BLaER1 (cell line): ENCODE measurements at regions not wholly inside any gene's neighbourhood (a gene's known extent, or its start where the extent isn't known, plus 50 kb on each side); places are given as distances from the start of the nearest gene placed in this dataset.

ENCODE experiments used
- H3K27ac ChIP-seq: shearing (Covaris generic); formaldehyde crosslinking; 2 replicates; pipeline ENCODE4 v1.8.1; 2022
- H3K27me3 ChIP-seq: shearing (Covaris generic); formaldehyde crosslinking; 2 replicates; pipeline ENCODE4 v1.8.1; 2022
- H3K36me3 ChIP-seq: shearing (Covaris generic); formaldehyde crosslinking; 2 replicates; pipeline ENCODE4 v1.8.1; 2022
- H3K4me1 ChIP-seq: shearing (Covaris generic); formaldehyde crosslinking; 2 replicates; pipeline ENCODE4 v1.8.1; 2022
- H3K4me2 ChIP-seq: shearing (Covaris generic); formaldehyde crosslinking; 2 replicates; pipeline ENCODE4 v1.8.1; 2022
- H3K4me3 ChIP-seq: shearing (Covaris generic); formaldehyde crosslinking; 2 replicates; pipeline ENCODE4 v1.8.1; 2022
- H3K9ac ChIP-seq: shearing (Covaris generic); formaldehyde crosslinking; 2 replicates; pipeline ENCODE4 v1.8.1; 2022
- H3K9me3 ChIP-seq: shearing (Covaris generic); formaldehyde crosslinking; 2 replicates; pipeline ENCODE4 v1.8.1; 2022
- H4K20me1 ChIP-seq: shearing (Covaris generic); formaldehyde crosslinking; 2 replicates; pipeline ENCODE4 v1.8.1; 2022
- Cebpa-rat ChIP-seq: shearing (Covaris generic); IDR thresholded peaks from 2 replicates; pipeline ENCODE4 v1.8.1; 2022

- no peaks in the 10 kb centered on the region for H3K9me3 ChIP-seq
- H3K27me3 ChIP-seq, result no peaks in the 10 kb centered on the region
- H3K27ac ChIP-seq, result no peak overlapping the region
- TF ChIP-seq Cebpa-rat, result no peak
- H3K4me3 ChIP-seq, result no peak overlapping the region
- H4K20me1 ChIP-seq, result no peaks in the 10 kb centered on the region
- H3K36me3 ChIP-seq, result no peaks in the 10 kb centered on the region
- no peaks in the 10 kb centered on the region for H3K4me1 ChIP-seq
- H3K9ac ChIP-seq, result no peak overlapping the region
- no peak overlapping the region for H3K4me2 ChIP-seq
Measured at GRCh38 chr12:113693693-113694092, 222.0 kb upstream of the LHX5 start.

DNA sequence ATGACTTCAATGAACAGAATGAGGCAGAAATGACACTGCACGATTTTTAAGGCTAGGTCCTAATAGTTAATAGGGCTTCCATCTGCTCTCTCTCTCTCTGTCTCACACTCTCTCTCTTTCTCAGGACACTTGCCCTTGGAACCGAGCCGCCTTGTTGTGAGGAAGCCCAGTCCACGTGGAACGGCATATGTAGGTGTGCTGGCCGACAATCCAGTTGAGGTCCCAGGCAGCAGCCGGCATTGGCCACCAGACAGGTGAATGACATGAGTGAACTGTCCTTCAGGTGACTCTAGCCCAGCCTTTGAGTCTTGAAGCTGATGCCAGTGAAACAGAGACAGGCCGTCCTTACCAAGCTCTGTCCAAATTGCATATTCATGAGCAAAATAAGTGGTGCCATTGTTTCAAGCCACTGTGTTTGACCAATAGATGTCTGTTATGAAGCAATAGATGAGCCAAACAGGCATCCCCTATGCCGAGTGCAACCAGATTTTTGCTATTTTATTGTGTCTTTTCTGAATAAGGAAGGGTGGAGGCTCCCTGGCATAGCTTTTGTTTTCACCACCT, 217.5 kb upstream of the LHX5 start:
- H3K4me2 ChIP-seq, result no peak overlapping the region
- H3K9me3 ChIP-seq, result no peaks in the 10 kb centered on the region
- no peak for TF ChIP-seq Cebpa-rat
- no peaks in the 10 kb centered on the region for H3K36me3 ChIP-seq
- no peaks in the 10 kb centered on the region for H3K4me1 ChIP-seq
- no peaks in the 10 kb centered on the region for H4K20me1 ChIP-seq
- no peaks in the 10 kb centered on the region for H3K27me3 ChIP-seq
- H3K4me3 ChIP-seq, result no peak overlapping the region
- H3K27ac ChIP-seq, result no peak overlapping the region
- H3K9ac ChIP-seq, result no peak overlapping the region

DNA sequence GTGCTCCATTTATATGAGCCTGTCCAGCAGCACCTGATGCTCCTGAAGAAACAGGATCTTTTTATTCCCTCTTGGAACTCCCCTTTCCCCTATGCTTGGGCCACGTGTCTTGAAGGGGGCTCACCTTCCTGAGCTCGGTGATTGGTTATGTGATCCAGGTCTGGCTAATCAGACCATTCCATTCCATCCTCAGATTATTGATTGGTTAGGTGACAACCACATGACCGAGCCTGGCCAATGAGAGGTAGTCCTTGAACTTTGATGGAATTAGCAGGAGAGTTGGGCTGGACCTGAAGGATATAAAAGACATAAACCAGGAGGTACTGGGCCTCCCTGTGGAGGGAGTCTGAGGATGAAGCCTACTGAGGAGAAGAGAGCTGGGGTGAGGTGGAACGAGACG, 216.6 kb upstream of the LHX5 start:
- Histone ChIP-seq H3K4me2 (no peak overlapping the region), H3K9me3 (no peaks in the 10 kb centered on the region), H3K4me3 (no peak overlapping the region), H3K27me3 (no peaks in the 10 kb centered on the region), H4K20me1 (no peaks in the 10 kb centered on the region), H3K4me1 (no peaks in the 10 kb centered on the region), H3K27ac (no peak overlapping the region), H3K9ac (no peak overlapping the region), H3K36me3 (no peaks in the 10 kb centered on the region)
- no peak for TF ChIP-seq Cebpa-rat

GRCh38 chr12:113684908-113685782, 213.5 kb upstream of the LHX5 start:
- H3K27ac ChIP-seq, result no peak overlapping the region
- H3K9me3 ChIP-seq, result no peaks in the 10 kb centered on the region
- H3K27me3 ChIP-seq, result no peaks in the 10 kb centered on the region
- no peak overlapping the region for H3K4me3 ChIP-seq
- no peaks in the 10 kb centered on the region for H3K36me3 ChIP-seq
- no peak overlapping the region for H3K9ac ChIP-seq
- no peaks in the 10 kb centered on the region for H3K4me1 ChIP-seq
- no peaks in the 10 kb centered on the region for H4K20me1 ChIP-seq
- H3K4me2 ChIP-seq, result no peak overlapping the region
- no peak for TF ChIP-seq Cebpa-rat

- no peaks in the 10 kb centered on the region for H3K36me3 ChIP-seq
- no peaks in the 10 kb centered on the region for H4K20me1 ChIP-seq
- H3K9ac ChIP-seq, result no peak overlapping the region
- H3K27me3 ChIP-seq, result no peaks in the 10 kb centered on the region
- no peak overlapping the region for H3K4me2 ChIP-seq
- H3K9me3 ChIP-seq, result no peaks in the 10 kb centered on the region
- H3K4me1 ChIP-seq, result no peaks in the 10 kb centered on the region
- H3K27ac ChIP-seq, result no peak overlapping the region
- TF ChIP-seq Cebpa-rat, result no peak
- H3K4me3 ChIP-seq, result no peak overlapping the region
Measured at GRCh38 chr12:113684053-113684907, 212.6 kb upstream of the LHX5 start.

GRCh38 chr12:113683574-113683973, 211.9 kb upstream of the LHX5 start:
- no peak overlapping the region for H3K27ac ChIP-seq
- no peaks in the 10 kb centered on the region for H3K27me3 ChIP-seq
- no peak overlapping the region for H3K9ac ChIP-seq
- H3K36me3 ChIP-seq, result no peaks in the 10 kb centered on the region
- TF ChIP-seq Cebpa-rat, result no peak
- no peaks in the 10 kb centered on the region for H4K20me1 ChIP-seq
- H3K4me1 ChIP-seq, result no peaks in the 10 kb centered on the region
- H3K4me2 ChIP-seq, result no peak overlapping the region
- no peak overlapping the region for H3K4me3 ChIP-seq
- no peaks in the 10 kb centered on the region for H3K9me3 ChIP-seq

- Histone ChIP-seq H3K4me2 (no peak overlapping the region), H3K27me3 (no peaks in the 10 kb centered on the region), H3K27ac (no peak overlapping the region), H3K9me3 (no peaks in the 10 kb centered on the region), H3K36me3 (no peaks in the 10 kb centered on the region), H4K20me1 (no peaks in the 10 kb centered on the region), H3K4me1 (no peaks in the 10 kb centered on the region), H3K9ac (no peak overlapping the region), H3K4me3 (no peak overlapping the region)
- no peak for TF ChIP-seq Cebpa-rat
Measured at GRCh38 chr12:113680868-113681267, 209.2 kb upstream of the LHX5 start.

DNA sequence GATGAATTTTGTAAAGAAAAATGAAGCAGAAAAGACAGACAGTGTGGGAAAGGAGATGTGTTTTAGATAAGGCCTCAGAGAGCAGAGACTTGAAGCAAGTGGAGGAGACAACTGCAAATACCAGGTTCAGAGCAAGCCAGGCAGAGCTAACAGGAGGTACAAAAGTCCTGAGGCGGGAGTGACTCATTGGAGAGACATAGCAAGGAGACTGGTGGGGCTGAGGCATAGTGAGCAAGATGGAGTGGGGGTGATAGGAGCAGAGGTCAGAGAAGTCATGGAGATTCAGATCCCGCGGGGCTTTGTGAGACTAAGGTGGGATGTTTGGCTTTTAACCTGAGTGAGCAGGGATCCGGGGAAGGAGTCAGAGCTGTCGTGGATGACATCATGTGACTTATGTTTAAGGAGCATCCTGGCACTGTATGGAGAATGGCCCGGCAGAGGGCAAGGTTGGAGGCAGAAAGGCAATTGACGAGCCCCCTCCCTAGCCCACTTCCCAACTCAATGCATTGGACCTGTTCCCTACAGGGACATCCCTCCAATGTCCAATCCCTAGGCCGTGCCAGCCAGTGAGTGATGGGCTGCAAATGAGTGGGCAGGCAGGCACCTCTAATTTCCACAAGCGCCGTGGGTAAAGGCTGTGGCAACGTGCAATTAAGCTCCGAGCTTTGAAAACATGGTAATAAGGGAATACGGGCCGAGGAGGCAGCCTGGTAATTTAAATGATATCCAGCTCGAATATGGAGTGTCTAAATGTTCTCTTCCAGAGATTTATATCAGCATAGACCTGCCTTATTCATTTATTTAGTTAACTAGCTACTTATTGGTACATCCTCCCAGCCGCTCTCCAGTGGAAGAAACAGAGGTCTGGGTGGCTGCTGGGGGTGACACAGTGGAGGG, 206.8 kb upstream of the LHX5 start:
- no peak overlapping the region for H3K4me3 ChIP-seq
- H3K4me2 ChIP-seq, result no peak overlapping the region
- no peaks in the 10 kb centered on the region for H3K36me3 ChIP-seq
- no peaks in the 10 kb centered on the region for H3K9me3 ChIP-seq
- H3K9ac ChIP-seq, result no peak overlapping the region
- no peaks in the 10 kb centered on the region for H3K27me3 ChIP-seq
- H3K27ac ChIP-seq, result no peak overlapping the region
- no peaks in the 10 kb centered on the region for H4K20me1 ChIP-seq
- no peaks in the 10 kb centered on the region for H3K4me1 ChIP-seq
- no peak for TF ChIP-seq Cebpa-rat

DNA sequence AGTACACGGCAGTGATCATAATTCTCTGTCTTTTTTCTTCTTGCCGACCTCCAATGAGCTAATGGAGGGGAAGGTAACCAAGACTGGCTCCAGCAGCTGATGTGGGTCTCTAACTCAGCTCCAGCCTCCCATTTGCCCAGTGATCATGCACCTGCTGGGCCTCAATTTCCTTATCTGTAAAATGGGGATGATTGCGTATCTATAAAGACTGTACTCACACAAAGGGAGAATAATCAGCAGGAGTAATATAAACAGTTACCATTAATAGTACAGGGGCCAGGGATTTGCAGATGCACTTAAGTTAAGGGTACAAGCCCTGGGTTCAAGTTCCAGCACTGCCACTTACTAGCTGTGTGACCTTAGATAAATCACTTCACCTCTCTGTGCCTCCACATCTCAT, 204.9 kb upstream of the LHX5 start:
- Histone ChIP-seq H3K9me3 (no peaks in the 10 kb centered on the region), H3K4me1 (no peaks in the 10 kb centered on the region), H3K27me3 (no peaks in the 10 kb centered on the region), H3K27ac (no peak overlapping the region), H3K36me3 (no peaks in the 10 kb centered on the region), H3K9ac (no peak overlapping the region), H3K4me2 (no peak overlapping the region), H3K4me3 (no peak overlapping the region), H4K20me1 (no peaks in the 10 kb centered on the region)
- no peak for TF ChIP-seq Cebpa-rat
